GM12892 (cell line): ENCODE measurements at regions not wholly inside any gene's neighbourhood (a gene's known extent, or its start where the extent isn't known, plus 50 kb on each side); places are given as distances from the start of the nearest gene placed in this dataset.

ENCODE experiments used
- POLR2A ChIP-seq: IDR thresholded peaks from 2 replicates; pipeline ENCODE4 v1.6.1; 2011; ENCODE audit warnings: low read depth, low read length, control low read depth
- POLR2AphosphoS5 ChIP-seq: IDR thresholded peaks from 2 replicates; pipeline ENCODE4 v1.6.1; 2011; ENCODE audit warnings: low read depth, low read length, control low read depth

GRCh38 chr12:127070515-127071157 is 1196.3 kb upstream of the TMEM132C start:
- no peak for TF ChIP-seq POLR2A
- TF ChIP-seq POLR2AphosphoS5 = no peak
